GM12878 (cell line): ENCODE measurements at regions not wholly inside any gene's neighbourhood (a gene's known extent, or its start where the extent isn't known, plus 50 kb on each side); places are given as distances from the start of the nearest gene placed in this dataset.

Experiments
- ATAC-seq: fragments of 200-7000 bp; cut with Tn5 transposase; 3 replicates; pipeline ENCODE4 v1.9.1; 2020; ENCODE audit warnings: mild to moderate bottlenecking, moderate library complexity
- BruUV-seq: library from RNA; stranded (reverse); fragments of 400-500 nt; replicated peaks from 2 replicates; lab custom pipeline; 2021; lab: Mats Ljungman, UMichigan
- CTCF ChIA-PET: fragments of 300-600 bp; sonication (Branson Sonifier 250); formaldehyde crosslinking; extraction: SDS; loops from one replicate; lab custom pipeline; 2021; ENCODE audit warnings: inconsistent platforms; lab: Yijun Ruan, JAX
- POLR2A ChIA-PET: fragments of 350-600 bp; formaldehyde crosslinking; extraction: SDS; loops from one replicate; lab custom pipeline; 2021; ENCODE audit warnings: inconsistent platforms; lab: Charles Lee
- RAD21 ChIA-PET: fragments of 300-600 bp; sonication (Branson Sonifier 250); formaldehyde crosslinking; loops from one replicate; lab custom pipeline; 2023; ENCODE audit warnings: antibody characterized with exemption; ENCODE audit not compliant: unreplicated experiment; lab: Charles Lee
- SMC1A ChIA-PET: fragments of 300-600 bp; sonication (Branson Sonifier 250); formaldehyde crosslinking; loops from one replicate; lab custom pipeline; 2023; ENCODE audit not compliant: unreplicated experiment, uncharacterized antibody; lab: Charles Lee
- DNase-seq: peaks from one replicate; pipeline ENCODE4 v3.0.0-alpha.2; 2011; ENCODE audit warnings: low read depth, low spot score
- FAIRE-seq: peaks from 3 replicates; lab custom pipeline; 2011; peaks lifted over from hg19 to GRCh38; lab: Jason Lieb, UNC
- H2AFZ ChIP-seq: 2 replicates; pipeline ENCODE4 v1.6.0; 2011; ENCODE audit warnings: low read depth, low read length, control low read depth; ENCODE audit not compliant: control insufficient read depth
- H3K27ac ChIP-seq: 2 replicates; pipeline ENCODE4 v1.5.1; 2011; ENCODE audit warnings: control low read depth; ENCODE audit not compliant: control insufficient read depth, insufficient read depth
- H3K27me3 ChIP-seq, 2 experiments: replicated peaks in 1 of 2; 2 replicates each; pipeline versions ENCODE4 v1.6.0 to v1.6.1; 2011; ENCODE audit warnings: low read length in 1 of 2; ENCODE audit not compliant: control insufficient read depth in 2 of 2, insufficient read depth in 2 of 2
- H3K36me3 ChIP-seq, 2 experiments: 2 replicates each; pipeline ENCODE4 v1.5.1; 2011; ENCODE audit warnings: low read length in 1 of 2; ENCODE audit not compliant: control insufficient read depth in 2 of 2, insufficient read depth in 2 of 2
- H3K4me1 ChIP-seq: 2 replicates; pipeline ENCODE4 v1.6.1; 2011; ENCODE audit warnings: mild to moderate bottlenecking, low read length, moderate library complexity, mixed read lengths; ENCODE audit not compliant: control insufficient read depth, insufficient read depth
- H3K4me2 ChIP-seq: 2 replicates; pipeline ENCODE4 v1.6.0; 2011; ENCODE audit warnings: control low read depth; ENCODE audit not compliant: control insufficient read depth, insufficient read depth
- H3K4me3 ChIP-seq: fragments of 200-600 bp; sonication (generic); 2 replicates; pipeline ENCODE4 v1.5.1; 2016
- H3K79me2 ChIP-seq: 2 replicates; pipeline ENCODE4 v1.6.0; 2011; ENCODE audit warnings: low read length; ENCODE audit not compliant: control insufficient read depth, insufficient read depth
- H3K9ac ChIP-seq: 2 replicates; pipeline ENCODE4 v1.8.0; 2011; ENCODE audit warnings: low read length, control low read depth, mixed read lengths; ENCODE audit not compliant: control insufficient read depth, insufficient read depth
- H3K9me3 ChIP-seq: replicated peaks from 3 replicates; pipeline ENCODE4 v1.5.1; 2011; ENCODE audit warnings: mild to moderate bottlenecking, low read length; ENCODE audit not compliant: control insufficient read depth, insufficient read depth
- H4K20me1 ChIP-seq: 2 replicates; pipeline ENCODE4 v1.6.0; 2011; ENCODE audit not compliant: control insufficient read depth, insufficient read depth
- MEF2A ChIP-seq: IDR thresholded peaks from 2 replicates; pipeline ENCODE4 v1.6.1; 2011; ENCODE audit warnings: low read depth, mild to moderate bottlenecking, low read length, moderate library complexity; ENCODE audit not compliant: insufficient read depth
- NBN ChIP-seq: fragments of 450-650 bp; IDR thresholded peaks from 2 replicates; pipeline ENCODE4 v1.6.1; 2016
- NFXL1 ChIP-seq: fragments of 450-650 bp; IDR thresholded peaks from 2 replicates; pipeline ENCODE4 v1.6.1; 2017; ENCODE audit warnings: antibody characterized with exemption, mild to moderate bottlenecking, borderline replicate concordance
- NFYB ChIP-seq: IDR thresholded peaks from 2 replicates; pipeline ENCODE4 v1.6.1; 2011; ENCODE audit warnings: low read depth, mild to moderate bottlenecking, low read length, improper control_type of control experiment, moderate library complexity; ENCODE audit not compliant: insufficient read depth
- SPI1 ChIP-seq: IDR thresholded peaks from 2 replicates; pipeline ENCODE4 v1.6.1; 2011; ENCODE audit warnings: low read depth, mild to moderate bottlenecking, low read length, moderate library complexity, borderline replicate concordance; ENCODE audit not compliant: insufficient read depth
- SREBF1 ChIP-seq: IDR thresholded peaks from 2 replicates; pipeline ENCODE4 v1.6.1; 2012; ENCODE audit warnings: mild to moderate bottlenecking, low read length
- SREBF2 ChIP-seq: IDR thresholded peaks from 2 replicates; pipeline ENCODE4 v1.6.1; 2012; ENCODE audit warnings: mild to moderate bottlenecking, low read length
- WRNIP1 ChIP-seq: IDR thresholded peaks from 2 replicates; pipeline ENCODE4 v1.6.1; 2011; ENCODE audit warnings: low read depth, low read length, improper control_type of control experiment, borderline replicate concordance
- ZNF24 ChIP-seq: fragments of 450-650 bp; IDR thresholded peaks from 2 replicates; pipeline ENCODE4 v1.6.1; 2017; ENCODE audit warnings: antibody characterized with exemption, mild to moderate bottlenecking
- WGBS: methylation state at CpG from one replicate; pipeline ENCODE4 v1.1.6; 2016; ENCODE audit warnings: low lambda C conversion rate; ENCODE audit not compliant: insufficient replicate concordance, insufficient coverage; ENCODE audit errors: missing lambda C conversion rate; 5-methylcytosine and 5-hydroxymethylcytosine counted together
- in situ Hi-C: fragments of 300-500 bp; cut with MboI; formaldehyde crosslinking; loops from 9 replicates; pipeline ENCODE4 v1.14.3; 2018; ENCODE audit warnings: mixed read lengths
- intact Hi-C: fragments of 100-400 bp; cut with micrococcal nuclease; formaldehyde crosslinking; loops from one replicate; pipeline ENCODE4 v1.14.2; 2022; ENCODE audit not compliant: unreplicated experiment
- TF ChIP-seq, protein P1 (sequence below): IDR thresholded peaks from 2 replicates; pipeline ENCODE4 v1.6.1; 2011; ENCODE audit warnings: low read depth, mild to moderate bottlenecking, low read length, moderate library complexity, borderline replicate concordance; ENCODE audit errors: extremely low read depth
- TF ChIP-seq, protein P2 (sequence below): fragments of 450-650 bp; formaldehyde crosslinking; IDR thresholded peaks from 2 replicates; pipeline ENCODE4 v1.5.0; 2022; ENCODE audit warnings: mild to moderate bottlenecking, missing genetic modification characterization

DNA sequence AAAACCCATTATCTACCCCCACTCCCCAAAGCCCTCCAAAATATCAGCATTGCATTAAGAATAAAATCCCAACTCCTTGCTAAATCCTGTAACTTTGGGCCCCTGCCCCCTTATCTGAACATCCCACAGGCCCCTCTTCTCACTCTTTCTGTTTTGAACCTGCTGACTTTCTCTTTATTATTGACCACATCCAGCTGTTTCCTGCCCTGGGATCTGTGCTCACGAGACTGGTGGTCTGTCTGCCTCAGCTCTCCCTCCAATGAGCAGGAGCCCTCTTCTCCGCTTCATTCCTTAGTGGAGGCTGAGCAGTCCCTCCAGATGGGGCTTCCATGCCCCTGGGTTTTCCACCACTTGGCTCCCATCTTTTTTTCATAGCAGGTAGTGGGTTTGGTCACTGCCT lies 116.9 kb downstream of the ACKR3 start:
- FAIRE-seq = no peak
- intact Hi-C loops = no loop called here

DNA sequence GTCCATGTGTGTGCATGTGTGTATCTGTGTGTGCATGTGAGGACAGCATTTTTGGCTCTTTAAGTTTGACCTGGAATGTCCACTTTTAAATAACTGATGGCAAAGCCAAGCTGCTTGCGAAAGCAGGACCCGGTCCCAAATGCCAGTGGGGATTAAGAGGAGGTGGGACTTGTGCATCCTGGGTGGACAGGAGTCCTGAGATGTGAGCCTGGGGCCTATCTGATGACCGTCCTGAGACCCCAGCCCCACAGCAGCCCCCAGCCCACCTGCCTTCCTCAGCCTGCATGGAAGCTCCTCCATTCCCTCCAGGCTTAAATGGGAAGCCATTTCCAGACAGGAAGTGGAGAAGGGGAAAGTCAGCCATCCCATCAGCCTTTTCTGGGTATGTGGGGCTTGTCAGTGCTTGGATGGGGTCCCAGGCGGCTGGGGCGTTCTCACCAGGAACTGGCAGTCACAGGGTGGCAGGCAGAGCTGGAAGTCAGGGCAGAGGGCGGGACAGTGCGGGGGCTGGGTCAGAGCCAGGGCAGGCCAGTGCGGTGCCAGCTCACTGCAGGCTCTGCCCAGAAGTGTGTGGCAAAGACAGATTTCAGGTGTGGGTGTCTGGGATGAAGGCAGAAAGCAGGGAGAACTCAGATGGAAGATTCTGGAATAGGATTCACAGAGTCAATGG lies 117.8 kb downstream of the ACKR3 start:
- H4K20me1 ChIP-seq = no peaks in the 10 kb centered on the region
- peaks cover 0 to 4% of the 10 kb centered on the region in 2 experiments; a peak in 2 of 4 replicates for H3K27me3 ChIP-seq
- no TSS peak for BruUV-seq
- no peak overlapping the region for H2AFZ ChIP-seq
- no peaks in the 10 kb centered on the region for H3K9me3 ChIP-seq
- no peak for ATAC-seq
- H3K79me2 ChIP-seq = no peaks in the 10 kb centered on the region
- no peak overlapping the region for H3K4me3 ChIP-seq
- DNase-seq = no peak
- ChIA-PET POLR2A (no interaction called here), RAD21 (no interaction called here), CTCF (no interaction called here), SMC1A (no interaction called here)
- in situ Hi-C loops = no loop called here
- H3K36me3 ChIP-seq = no peaks in the 10 kb centered on the region
- intact Hi-C loops = no loop called here
- H3K4me2 ChIP-seq = no peak overlapping the region
- no peak overlapping the region for H3K27ac ChIP-seq
- no peak for FAIRE-seq
- TF ChIP-seq SREBF1 (no peak), NBN (no peak), WRNIP1 (no peak), NFXL1 (no peak), SREBF2 (no peak)
- TF ChIP-seq, protein P1, sequence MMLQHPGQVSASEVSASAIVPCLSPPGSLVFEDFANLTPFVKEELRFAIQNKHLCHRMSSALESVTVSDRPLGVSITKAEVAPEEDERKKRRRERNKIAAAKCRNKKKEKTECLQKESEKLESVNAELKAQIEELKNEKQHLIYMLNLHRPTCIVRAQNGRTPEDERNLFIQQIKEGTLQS = no peak
- TF ChIP-seq, protein P2, sequence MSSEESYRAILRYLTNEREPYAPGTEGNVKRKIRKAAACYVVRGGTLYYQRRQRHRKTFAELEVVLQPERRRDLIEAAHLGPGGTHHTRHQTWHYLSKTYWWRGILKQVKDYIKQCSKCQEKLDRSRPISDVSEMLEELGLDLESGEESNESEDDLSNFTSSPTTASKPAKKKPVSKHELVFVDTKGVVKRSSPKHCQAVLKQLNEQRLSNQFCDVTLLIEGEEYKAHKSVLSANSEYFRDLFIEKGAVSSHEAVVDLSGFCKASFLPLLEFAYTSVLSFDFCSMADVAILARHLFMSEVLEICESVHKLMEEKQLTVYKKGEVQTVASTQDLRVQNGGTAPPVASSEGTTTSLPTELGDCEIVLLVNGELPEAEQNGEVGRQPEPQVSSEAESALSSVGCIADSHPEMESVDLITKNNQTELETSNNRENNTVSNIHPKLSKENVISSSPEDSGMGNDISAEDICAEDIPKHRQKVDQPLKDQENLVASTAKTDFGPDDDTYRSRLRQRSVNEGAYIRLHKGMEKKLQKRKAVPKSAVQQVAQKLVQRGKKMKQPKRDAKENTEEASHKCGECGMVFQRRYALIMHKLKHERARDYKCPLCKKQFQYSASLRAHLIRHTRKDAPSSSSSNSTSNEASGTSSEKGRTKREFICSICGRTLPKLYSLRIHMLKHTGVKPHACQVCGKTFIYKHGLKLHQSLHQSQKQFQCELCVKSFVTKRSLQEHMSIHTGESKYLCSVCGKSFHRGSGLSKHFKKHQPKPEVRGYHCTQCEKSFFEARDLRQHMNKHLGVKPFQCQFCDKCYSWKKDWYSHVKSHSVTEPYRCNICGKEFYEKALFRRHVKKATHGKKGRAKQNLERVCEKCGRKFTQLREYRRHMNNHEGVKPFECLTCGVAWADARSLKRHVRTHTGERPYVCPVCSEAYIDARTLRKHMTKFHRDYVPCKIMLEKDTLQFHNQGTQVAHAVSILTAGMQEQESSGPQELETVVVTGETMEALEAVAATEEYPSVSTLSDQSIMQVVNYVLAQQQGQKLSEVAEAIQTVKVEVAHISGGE (CRISPR knock-in tag) = no peak
- WGBS = 28% methylated on average over 8 of the region's 8 CpGs
- H3K9ac ChIP-seq = no peak overlapping the region
- no peaks in the 10 kb centered on the region for H3K4me1 ChIP-seq

More for the DNA sequence above, 116.9 kb downstream of the ACKR3 start:
- in situ Hi-C loops = no loop called here
- Histone ChIP-seq H3K9ac (no peak overlapping the region), H3K27ac (no peak overlapping the region), H2AFZ (no peak overlapping the region), H3K4me2 (no peak overlapping the region), H3K27me3 (peaks cover 0 to 4% of the 10 kb centered on the region in 2 experiments; a peak in 2 of 4 replicates), H3K36me3 (no peaks in the 10 kb centered on the region), H4K20me1 (no peaks in the 10 kb centered on the region), H3K9me3 (no peaks in the 10 kb centered on the region), H3K4me3 (no peak overlapping the region), H3K79me2 (no peaks in the 10 kb centered on the region), H3K4me1 (no peaks in the 10 kb centered on the region)
- DNase-seq (no peak), ATAC-seq (no peak)
- ChIA-PET POLR2A (no interaction called here), CTCF (no interaction called here), SMC1A (no interaction called here), RAD21 (no interaction called here)
- TF ChIP-seq NFYB = no peak
- TF ChIP-seq MEF2A = no peak
- TF ChIP-seq ZNF24 = no peak
- TF ChIP-seq WRNIP1 = no peak
- no peak for TF ChIP-seq SPI1
- WGBS = 19% methylated on average over 2 of the region's 2 CpGs
- no TSS peak for BruUV-seq
